IMR-90 (cell line): ENCODE measurements at regions not wholly inside any gene's neighbourhood (a gene's known extent, or its start where the extent isn't known, plus 50 kb on each side); places are given as distances from the start of the nearest gene placed in this dataset.

Experiments
- BHLHE40 ChIP-seq: fragments of 150-350 bp; IDR thresholded peaks from 2 replicates; pipeline ENCODE4 v1.6.1; 2016; ENCODE audit warnings: mild to moderate bottlenecking, low read depth, low read length
- TF ChIP-seq, protein P1 (sequence below): conservative IDR thresholded peaks from 2 replicates; pipeline ENCODE4 v1.5.1; 2012; ENCODE audit warnings: mild to moderate bottlenecking, low read depth, low read length, improper control_type of control experiment
- TF ChIP-seq, protein P2 (sequence below): fragments of 150-350 bp; IDR thresholded peaks from 2 replicates; pipeline ENCODE4 v1.6.1; 2017; ENCODE audit warnings: mild to moderate bottlenecking, antibody characterized with exemption, low read length, low read depth

DNA sequence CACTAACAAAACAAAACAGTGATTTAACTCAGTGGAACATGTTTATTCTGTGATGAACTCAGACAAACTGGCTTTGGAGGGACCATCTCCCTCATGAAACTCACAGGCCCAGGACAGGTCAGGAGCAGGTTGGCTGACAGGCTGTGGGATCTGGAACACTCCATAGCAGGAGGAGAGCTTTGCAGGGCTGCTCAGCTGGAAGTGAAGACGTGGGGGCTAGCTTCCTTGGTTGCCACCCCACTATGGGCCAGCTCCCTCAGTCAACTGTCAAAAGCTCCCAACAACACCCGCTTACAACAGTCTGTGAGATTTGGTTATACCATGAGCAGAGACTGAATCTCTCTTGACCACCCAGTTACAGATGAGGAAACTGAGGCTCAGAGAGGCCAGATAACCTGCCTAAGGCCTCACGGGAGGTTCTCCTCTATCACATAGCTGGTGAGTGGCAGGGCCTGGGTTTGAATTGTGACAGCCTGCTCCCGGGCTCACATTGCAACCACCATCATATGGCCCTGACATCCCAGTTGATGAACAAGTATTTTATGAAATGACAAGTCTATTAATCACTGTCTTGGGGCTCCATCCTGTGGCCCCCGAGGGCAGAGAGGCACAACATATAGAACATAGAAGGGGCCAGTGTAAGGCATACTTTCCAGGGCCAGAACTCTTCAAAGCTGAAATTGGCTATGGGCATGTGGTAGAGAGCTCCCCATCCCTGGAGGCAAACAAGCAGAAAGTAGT, 473.4 kb downstream of the MN1 start:
- TF ChIP-seq, protein P1, sequence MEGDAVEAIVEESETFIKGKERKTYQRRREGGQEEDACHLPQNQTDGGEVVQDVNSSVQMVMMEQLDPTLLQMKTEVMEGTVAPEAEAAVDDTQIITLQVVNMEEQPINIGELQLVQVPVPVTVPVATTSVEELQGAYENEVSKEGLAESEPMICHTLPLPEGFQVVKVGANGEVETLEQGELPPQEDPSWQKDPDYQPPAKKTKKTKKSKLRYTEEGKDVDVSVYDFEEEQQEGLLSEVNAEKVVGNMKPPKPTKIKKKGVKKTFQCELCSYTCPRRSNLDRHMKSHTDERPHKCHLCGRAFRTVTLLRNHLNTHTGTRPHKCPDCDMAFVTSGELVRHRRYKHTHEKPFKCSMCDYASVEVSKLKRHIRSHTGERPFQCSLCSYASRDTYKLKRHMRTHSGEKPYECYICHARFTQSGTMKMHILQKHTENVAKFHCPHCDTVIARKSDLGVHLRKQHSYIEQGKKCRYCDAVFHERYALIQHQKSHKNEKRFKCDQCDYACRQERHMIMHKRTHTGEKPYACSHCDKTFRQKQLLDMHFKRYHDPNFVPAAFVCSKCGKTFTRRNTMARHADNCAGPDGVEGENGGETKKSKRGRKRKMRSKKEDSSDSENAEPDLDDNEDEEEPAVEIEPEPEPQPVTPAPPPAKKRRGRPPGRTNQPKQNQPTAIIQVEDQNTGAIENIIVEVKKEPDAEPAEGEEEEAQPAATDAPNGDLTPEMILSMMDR: no peak
- TF ChIP-seq BHLHE40: no peak
- TF ChIP-seq, protein P2, sequence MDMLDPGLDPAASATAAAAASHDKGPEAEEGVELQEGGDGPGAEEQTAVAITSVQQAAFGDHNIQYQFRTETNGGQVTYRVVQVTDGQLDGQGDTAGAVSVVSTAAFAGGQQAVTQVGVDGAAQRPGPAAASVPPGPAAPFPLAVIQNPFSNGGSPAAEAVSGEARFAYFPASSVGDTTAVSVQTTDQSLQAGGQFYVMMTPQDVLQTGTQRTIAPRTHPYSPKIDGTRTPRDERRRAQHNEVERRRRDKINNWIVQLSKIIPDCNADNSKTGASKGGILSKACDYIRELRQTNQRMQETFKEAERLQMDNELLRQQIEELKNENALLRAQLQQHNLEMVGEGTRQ: no peak
